Hepatocyte (in vitro differentiated cells): ENCODE measurements at regions not wholly inside any gene's neighbourhood (a gene's known extent, or its start where the extent isn't known, plus 50 kb on each side); places are given as distances from the start of the nearest gene placed in this dataset.

ENCODE experiments used
- CTCF ChIP-seq: fragments of 200-600 bp; sonication (generic); IDR thresholded peaks from 2 replicates; pipeline ENCODE4 v1.5.1; 2016; ENCODE audit warnings: antibody characterized with exemption, mild to moderate bottlenecking; ENCODE audit not compliant: poor library complexity
- EZH2 ChIP-seq: fragments of 200-600 bp; sonication (generic); IDR thresholded peaks from 2 replicates; pipeline ENCODE4 v1.6.1; 2016; ENCODE audit warnings: antibody characterized with exemption, mild to moderate bottlenecking, borderline replicate concordance
- EZH2phosphoT487 ChIP-seq: fragments of 200-600 bp; sonication (generic); IDR thresholded peaks from one replicate; pipeline ENCODE4 v1.6.1; 2018; ENCODE audit warnings: antibody characterized with exemption, mild to moderate bottlenecking, low read depth, moderate library complexity; ENCODE audit not compliant: unreplicated experiment, severe bottlenecking

GRCh38 chr11:37812281-37812880, 1214.3 kb upstream of the RAG2 start:
- TF ChIP-seq CTCF: no peak
- no peak for TF ChIP-seq EZH2
- no peak for TF ChIP-seq EZH2phosphoT487
